ENCODE measurements at regions not wholly inside any gene's neighbourhood (a gene's known extent, or its start where the extent isn't known, plus 50 kb on each side); places are given as distances from the start of the nearest gene placed in this dataset.

DNA sequence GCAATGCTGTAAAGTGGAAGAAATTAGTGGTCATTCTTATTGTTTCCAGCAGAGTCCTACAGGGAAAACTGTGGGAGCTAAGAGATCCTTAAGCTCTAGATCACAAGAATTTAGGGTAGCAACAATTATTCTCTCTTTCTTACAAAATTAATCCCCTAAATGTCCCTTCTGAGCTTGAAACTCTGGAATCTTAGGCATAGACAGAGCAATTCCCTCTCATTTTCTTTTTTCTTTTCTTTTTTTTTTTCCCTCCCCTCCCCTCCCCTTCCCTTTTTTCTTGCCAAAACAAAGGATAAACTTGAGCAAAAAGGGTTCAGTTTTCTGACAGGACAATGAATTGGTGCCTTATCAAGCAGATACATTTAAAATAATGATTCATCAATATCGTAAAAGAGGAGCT is 441.0 kb downstream of the DSC3 start:
- TF ChIP-seq ZNF202 (tag by site-specific recombination; IDR thresholded peaks at IDR 0.05; ENCODE audit: borderline replicate concordance): no peak
- TF ChIP-seq, protein P1, sequence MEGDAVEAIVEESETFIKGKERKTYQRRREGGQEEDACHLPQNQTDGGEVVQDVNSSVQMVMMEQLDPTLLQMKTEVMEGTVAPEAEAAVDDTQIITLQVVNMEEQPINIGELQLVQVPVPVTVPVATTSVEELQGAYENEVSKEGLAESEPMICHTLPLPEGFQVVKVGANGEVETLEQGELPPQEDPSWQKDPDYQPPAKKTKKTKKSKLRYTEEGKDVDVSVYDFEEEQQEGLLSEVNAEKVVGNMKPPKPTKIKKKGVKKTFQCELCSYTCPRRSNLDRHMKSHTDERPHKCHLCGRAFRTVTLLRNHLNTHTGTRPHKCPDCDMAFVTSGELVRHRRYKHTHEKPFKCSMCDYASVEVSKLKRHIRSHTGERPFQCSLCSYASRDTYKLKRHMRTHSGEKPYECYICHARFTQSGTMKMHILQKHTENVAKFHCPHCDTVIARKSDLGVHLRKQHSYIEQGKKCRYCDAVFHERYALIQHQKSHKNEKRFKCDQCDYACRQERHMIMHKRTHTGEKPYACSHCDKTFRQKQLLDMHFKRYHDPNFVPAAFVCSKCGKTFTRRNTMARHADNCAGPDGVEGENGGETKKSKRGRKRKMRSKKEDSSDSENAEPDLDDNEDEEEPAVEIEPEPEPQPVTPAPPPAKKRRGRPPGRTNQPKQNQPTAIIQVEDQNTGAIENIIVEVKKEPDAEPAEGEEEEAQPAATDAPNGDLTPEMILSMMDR (tag by site-specific recombination; IDR thresholded peaks at IDR 0.05): no peak
- no peak for TF ChIP-seq ZNF626 (tag by site-specific recombination; IDR thresholded peaks at IDR 0.05)
- no peak for TF ChIP-seq ZNF121 (tag by site-specific recombination; IDR thresholded peaks at IDR 0.05)
- TF ChIP-seq, protein P2, sequence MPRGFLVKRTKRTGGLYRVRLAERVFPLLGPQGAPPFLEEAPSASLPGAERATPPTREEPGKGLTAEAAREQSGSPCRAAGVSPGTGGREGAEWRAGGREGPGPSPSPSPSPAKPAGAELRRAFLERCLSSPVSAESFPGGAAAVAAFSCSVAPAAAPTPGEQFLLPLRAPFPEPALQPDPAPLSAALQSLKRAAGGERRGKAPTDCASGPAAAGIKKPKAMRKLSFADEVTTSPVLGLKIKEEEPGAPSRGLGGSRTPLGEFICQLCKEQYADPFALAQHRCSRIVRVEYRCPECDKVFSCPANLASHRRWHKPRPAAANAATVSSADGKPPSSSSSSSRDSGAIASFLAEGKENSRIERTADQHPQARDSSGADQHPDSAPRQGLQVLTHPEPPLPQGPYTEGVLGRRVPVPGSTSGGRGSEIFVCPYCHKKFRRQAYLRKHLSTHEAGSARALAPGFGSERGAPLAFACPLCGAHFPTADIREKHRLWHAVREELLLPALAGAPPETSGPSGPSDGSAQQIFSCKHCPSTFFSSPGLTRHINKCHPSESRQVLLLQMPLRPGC (tag by site-specific recombination; IDR thresholded peaks at IDR 0.05): no peak
- TF ChIP-seq ZNF292 (tag by site-specific recombination; IDR thresholded peaks at IDR 0.05; ENCODE audit: borderline replicate concordance, low read depth): no peak
- no peak for TF ChIP-seq ZNF274 (IDR thresholded peaks at IDR 0.05; ENCODE audit: low read length)
- no peak for TF ChIP-seq ZNF274 (tag by site-specific recombination; IDR thresholded peaks at IDR 0.05; ENCODE audit: borderline replicate concordance)
- no peak for TF ChIP-seq SALL2 (tag by site-specific recombination; IDR thresholded peaks at IDR 0.05; ENCODE audit: borderline replicate concordance)
- TF ChIP-seq ZNF426 (tag by site-specific recombination; IDR thresholded peaks at IDR 0.05): no peak
- no peak for TF ChIP-seq ZBTB8A (tag by site-specific recombination; IDR thresholded peaks at IDR 0.05)
- no peak for TF ChIP-seq RBAK (tag by site-specific recombination; IDR thresholded peaks at IDR 0.05)
- TF ChIP-seq KLF1 (tag by site-specific recombination; IDR thresholded peaks at IDR 0.05): no peak
- TF ChIP-seq ZNF600 (tag by site-specific recombination; IDR thresholded peaks at IDR 0.05): no peak
